ENCODE measurements at regions not wholly inside any gene's neighbourhood (a gene's known extent, or its start where the extent isn't known, plus 50 kb on each side); places are given as distances from the start of the nearest gene placed in this dataset.

DNA sequence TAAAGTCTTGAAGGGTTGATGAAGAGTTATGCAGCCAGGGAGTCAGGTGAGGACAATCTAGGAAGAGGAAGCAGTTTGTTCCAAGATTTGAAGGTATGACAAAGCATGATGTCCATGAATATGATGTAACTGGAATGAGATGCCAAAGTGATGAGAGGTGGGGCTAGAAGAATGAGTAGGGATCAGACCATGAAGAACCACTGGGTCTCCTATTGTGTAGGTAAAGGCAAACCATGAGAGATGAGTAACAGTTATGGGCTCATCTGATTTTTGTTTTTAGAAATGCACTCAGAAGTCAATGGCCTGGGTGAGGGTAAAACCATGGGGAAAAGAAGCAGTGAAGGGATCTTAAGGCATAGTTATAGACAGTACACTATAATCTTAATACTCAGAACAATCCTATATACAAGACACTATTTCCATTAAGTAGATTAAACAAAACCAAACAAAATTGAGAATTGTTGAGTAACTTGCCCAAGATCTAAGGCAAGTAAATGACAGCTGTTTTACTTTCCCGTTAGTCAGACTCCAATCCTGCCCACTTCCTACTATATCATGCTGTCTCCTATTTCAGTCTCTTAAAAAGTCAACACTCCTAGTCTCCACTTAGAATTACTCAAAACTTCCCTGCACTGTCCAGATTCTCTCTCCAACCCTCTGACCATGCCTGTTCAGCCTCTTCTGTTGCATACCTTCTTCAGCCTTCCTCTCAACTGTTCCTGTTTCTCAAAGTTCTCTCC is 393.8 kb upstream of the MEF2C start:
- TF ChIP-seq POLR2A (IDR thresholded peaks at IDR 0.05) (no peak), POLR2AphosphoS5 (IDR thresholded peaks at IDR 0.05) (no peak)
- TF ChIP-seq, protein P1, sequence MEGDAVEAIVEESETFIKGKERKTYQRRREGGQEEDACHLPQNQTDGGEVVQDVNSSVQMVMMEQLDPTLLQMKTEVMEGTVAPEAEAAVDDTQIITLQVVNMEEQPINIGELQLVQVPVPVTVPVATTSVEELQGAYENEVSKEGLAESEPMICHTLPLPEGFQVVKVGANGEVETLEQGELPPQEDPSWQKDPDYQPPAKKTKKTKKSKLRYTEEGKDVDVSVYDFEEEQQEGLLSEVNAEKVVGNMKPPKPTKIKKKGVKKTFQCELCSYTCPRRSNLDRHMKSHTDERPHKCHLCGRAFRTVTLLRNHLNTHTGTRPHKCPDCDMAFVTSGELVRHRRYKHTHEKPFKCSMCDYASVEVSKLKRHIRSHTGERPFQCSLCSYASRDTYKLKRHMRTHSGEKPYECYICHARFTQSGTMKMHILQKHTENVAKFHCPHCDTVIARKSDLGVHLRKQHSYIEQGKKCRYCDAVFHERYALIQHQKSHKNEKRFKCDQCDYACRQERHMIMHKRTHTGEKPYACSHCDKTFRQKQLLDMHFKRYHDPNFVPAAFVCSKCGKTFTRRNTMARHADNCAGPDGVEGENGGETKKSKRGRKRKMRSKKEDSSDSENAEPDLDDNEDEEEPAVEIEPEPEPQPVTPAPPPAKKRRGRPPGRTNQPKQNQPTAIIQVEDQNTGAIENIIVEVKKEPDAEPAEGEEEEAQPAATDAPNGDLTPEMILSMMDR (IDR thresholded peaks at IDR 0.05) = no peak
